ENCODE measurements at regions not wholly inside any gene's neighbourhood (a gene's known extent, or its start where the extent isn't known, plus 50 kb on each side); places are given as distances from the start of the nearest gene placed in this dataset.

- H2AFZ ChIP-seq (ENCODE audit: low read depth, low read length), result no peak overlapping the region
- no peaks in the 10 kb centered on the region for H3K79me2 ChIP-seq (replicated peaks; ENCODE audit: insufficient read depth, low read length)
- no peaks in the 10 kb centered on the region for H3K9me2 ChIP-seq (ENCODE audit: insufficient read depth, low read length)
- no peak overlapping the region for H3K4me2 ChIP-seq (ENCODE audit: low read length)
- no peak overlapping the region for H3K27ac ChIP-seq (ENCODE audit: low read length)
- H4K20me1 ChIP-seq (ENCODE audit: insufficient read depth), result no peaks in the 10 kb centered on the region
- TF ChIP-seq REST (IDR thresholded peaks at IDR 0.05; ENCODE audit: borderline replicate concordance) (no peak), TAF1 (IDR thresholded peaks at IDR 0.05; ENCODE audit: low read depth) (no peak), RAD21 (conservative IDR thresholded peaks at IDR 0.05) (no peak), POLR2AphosphoS5 (IDR thresholded peaks at IDR 0.05) (no peak), MXI1 (conservative IDR thresholded peaks at IDR 0.05; ENCODE audit: poor library complexity, severe bottlenecking) (no peak), SMC3 (conservative IDR thresholded peaks at IDR 0.05; ENCODE audit: poor library complexity) (no peak), EZH2 (IDR thresholded peaks at IDR 0.05; ENCODE audit: borderline replicate concordance, insufficient read depth, low read length, poor library complexity, severe bottlenecking) (no peak), EP300 (conservative IDR thresholded peaks at IDR 0.05; ENCODE audit: poor library complexity, severe bottlenecking) (no peak), CTCF (IDR thresholded peaks at IDR 0.05; ENCODE audit: poor library complexity, severe bottlenecking) (no peak)
- no peaks in the 10 kb centered on the region for H3K36me3 ChIP-seq (ENCODE audit: insufficient read depth, low read length)
- no peaks in the 10 kb centered on the region for H3F3A ChIP-seq (ENCODE audit: insufficient read depth, low read length, poor library complexity, severe bottlenecking)
- H3K9ac ChIP-seq (ENCODE audit: low read length), result no peak overlapping the region
- H3K27me3 ChIP-seq (ENCODE audit: insufficient read depth, low read depth, low read length), result no peaks in the 10 kb centered on the region
- H3K9me3 ChIP-seq (ENCODE audit: low read length), result no peaks in the 10 kb centered on the region
- no peak overlapping the region for H3K4me3 ChIP-seq (ENCODE audit: low read length)
Measured at GRCh38 chr1:228930479-228930957, 195.2 kb downstream of the RHOU start.

- no peaks in the 10 kb centered on the region for H3K9me2 ChIP-seq (ENCODE audit: insufficient read depth, low read length)
- TF ChIP-seq POLR2AphosphoS5 (IDR thresholded peaks at IDR 0.05) (no peak), REST (IDR thresholded peaks at IDR 0.05; ENCODE audit: borderline replicate concordance) (no peak), MXI1 (conservative IDR thresholded peaks at IDR 0.05; ENCODE audit: poor library complexity, severe bottlenecking) (no peak), TAF1 (IDR thresholded peaks at IDR 0.05; ENCODE audit: low read depth) (no peak), EZH2 (IDR thresholded peaks at IDR 0.05; ENCODE audit: borderline replicate concordance, insufficient read depth, low read length, poor library complexity, severe bottlenecking) (no peak), SMC3 (conservative IDR thresholded peaks at IDR 0.05; ENCODE audit: poor library complexity) (no peak), EP300 (conservative IDR thresholded peaks at IDR 0.05; ENCODE audit: poor library complexity, severe bottlenecking) (no peak), RAD21 (conservative IDR thresholded peaks at IDR 0.05) (no peak), CTCF (IDR thresholded peaks at IDR 0.05; ENCODE audit: poor library complexity, severe bottlenecking) (no peak)
- H2AFZ ChIP-seq (ENCODE audit: low read depth, low read length), result no peak overlapping the region
- no peak overlapping the region for H3K4me2 ChIP-seq (ENCODE audit: low read length)
- H3K9ac ChIP-seq (ENCODE audit: low read length), result no peak overlapping the region
- no peaks in the 10 kb centered on the region for H3K27me3 ChIP-seq (ENCODE audit: insufficient read depth, low read depth, low read length)
- H3F3A ChIP-seq (ENCODE audit: insufficient read depth, low read length, poor library complexity, severe bottlenecking), result no peaks in the 10 kb centered on the region
- no peak overlapping the region for H3K27ac ChIP-seq (ENCODE audit: low read length)
- H3K36me3 ChIP-seq (ENCODE audit: insufficient read depth, low read length), result no peaks in the 10 kb centered on the region
- H3K9me3 ChIP-seq (ENCODE audit: low read length), result no peaks in the 10 kb centered on the region
- H3K79me2 ChIP-seq (replicated peaks; ENCODE audit: insufficient read depth, low read length), result no peaks in the 10 kb centered on the region
- H4K20me1 ChIP-seq (ENCODE audit: insufficient read depth), result no peaks in the 10 kb centered on the region
- no peak overlapping the region for H3K4me3 ChIP-seq (ENCODE audit: low read length)
Measured at GRCh38 chr1:228933753-228934152, 198.5 kb downstream of the RHOU start.
